Neural cell (in vitro differentiated cells): ENCODE measurements at regions not wholly inside any gene's neighbourhood (a gene's known extent, or its start where the extent isn't known, plus 50 kb on each side); places are given as distances from the start of the nearest gene placed in this dataset.

Experiments used
- H2AFZ ChIP-seq: fragments of 200-600, 300-800 bp; sonication (generic), shearing (Covaris generic); 2 replicates; pipeline ENCODE4 v1.6.0; 2014; ENCODE audit warnings: low read depth, mild to moderate bottlenecking, antibody characterized with exemption, low read length, moderate library complexity
- H3F3A ChIP-seq: fragments of 200-600 bp; shearing (Covaris generic); 2 replicates; pipeline ENCODE4 v1.6.1; 2016; ENCODE audit warnings: mild to moderate bottlenecking, moderate library complexity, mixed read lengths, antibody characterized with exemption, low read length; ENCODE audit not compliant: insufficient read depth, poor library complexity, severe bottlenecking
- H3K27ac ChIP-seq: fragments of 200-600, 300-800 bp; sonication (generic), shearing (Covaris generic); 2 replicates; pipeline ENCODE4 v1.5.1; 2014; ENCODE audit warnings: mild to moderate bottlenecking, low read length, moderate library complexity
- H3K27me3 ChIP-seq: fragments of 300-800, 200-600 bp; sonication (generic), shearing (Covaris generic); 2 replicates; pipeline ENCODE4 v1.6.0; 2014; ENCODE audit warnings: mild to moderate bottlenecking, low read depth, low read length, moderate library complexity; ENCODE audit not compliant: insufficient read depth
- H3K36me3 ChIP-seq: fragments of 300-800, 200-600 bp; sonication (generic), shearing (Covaris generic); 2 replicates; pipeline ENCODE4 v1.5.1; 2014; ENCODE audit warnings: mild to moderate bottlenecking, antibody characterized with exemption, low read length, moderate library complexity; ENCODE audit not compliant: insufficient read depth
- H3K4me2 ChIP-seq: fragments of 300-800, 200-600 bp; sonication (generic), shearing (Covaris generic); 2 replicates; pipeline ENCODE4 v1.6.0; 2014; ENCODE audit warnings: mild to moderate bottlenecking, low read length
- H3K4me3 ChIP-seq: fragments of 300-800, 200-600 bp; sonication (generic), shearing (Covaris generic); 2 replicates; pipeline ENCODE4 v1.5.1; 2014; ENCODE audit warnings: mild to moderate bottlenecking, low read length, moderate library complexity
- H3K79me2 ChIP-seq: fragments of 200-600 bp; shearing (Covaris generic); replicated peaks from 2 replicates; pipeline ENCODE4 v1.6.0; 2014; ENCODE audit warnings: mild to moderate bottlenecking, low read length, moderate library complexity; ENCODE audit not compliant: insufficient read depth
- H3K9ac ChIP-seq: fragments of 300-800, 200-600 bp; sonication (generic), shearing (Covaris generic); 2 replicates; pipeline ENCODE4 v1.6.1; 2016; ENCODE audit warnings: mild to moderate bottlenecking, low read length, mixed read lengths
- H3K9me2 ChIP-seq: fragments of 200-600 bp; shearing (Covaris generic); 2 replicates; pipeline ENCODE4 v1.6.1; 2016; ENCODE audit warnings: mild to moderate bottlenecking, low read length, mixed read lengths; ENCODE audit not compliant: insufficient read depth
- H3K9me3 ChIP-seq: fragments of 200-600, 300-800 bp; sonication (generic), shearing (Covaris generic); 2 replicates; pipeline ENCODE4 v1.6.1; 2016; ENCODE audit warnings: mild to moderate bottlenecking, mixed run types, low read length, moderate library complexity, mixed read lengths
- H4K20me1 ChIP-seq: fragments of 200-600 bp; shearing (Covaris generic); 2 replicates; pipeline ENCODE4 v1.6.1; 2016; ENCODE audit warnings: mild to moderate bottlenecking, mixed run types; ENCODE audit not compliant: insufficient read depth
- EP300 ChIP-seq: fragments of 450-650 bp; conservative IDR thresholded peaks from 2 replicates; pipeline ENCODE4 v1.6.1; 2014; ENCODE audit warnings: antibody characterized with exemption, mild to moderate bottlenecking, moderate library complexity; ENCODE audit not compliant: poor library complexity, severe bottlenecking
- EZH2 ChIP-seq: fragments of 200-600, 300-800 bp; shearing (Covaris generic), sonication (generic); IDR thresholded peaks from 2 replicates; pipeline ENCODE4 v1.6.1; 2014; ENCODE audit warnings: antibody characterized with exemption, low read length, borderline replicate concordance, mild to moderate bottlenecking; ENCODE audit not compliant: insufficient read depth, poor library complexity, severe bottlenecking
- MXI1 ChIP-seq: fragments of 450-650 bp; conservative IDR thresholded peaks from 2 replicates; pipeline ENCODE4 v1.6.1; 2014; ENCODE audit warnings: antibody characterized with exemption, mild to moderate bottlenecking; ENCODE audit not compliant: poor library complexity, severe bottlenecking
- POLR2AphosphoS5 ChIP-seq: IDR thresholded peaks from 2 replicates; pipeline ENCODE4 v1.6.1; 2012
- RAD21 ChIP-seq: fragments of 450-650 bp; conservative IDR thresholded peaks from 2 replicates; pipeline ENCODE4 v1.6.1; 2014; ENCODE audit warnings: antibody characterized with exemption, mild to moderate bottlenecking, moderate library complexity
- SMC3 ChIP-seq: fragments of 450-650 bp; conservative IDR thresholded peaks from 2 replicates; pipeline ENCODE4 v1.6.1; 2014; ENCODE audit warnings: antibody characterized with exemption, mild to moderate bottlenecking, moderate library complexity; ENCODE audit not compliant: poor library complexity
- TAF1 ChIP-seq: IDR thresholded peaks from 2 replicates; pipeline ENCODE4 v1.6.1; 2012; ENCODE audit warnings: low read depth
- TF ChIP-seq, protein P1 (sequence below): IDR thresholded peaks from 2 replicates; pipeline ENCODE4 v1.6.1; 2012; ENCODE audit warnings: borderline replicate concordance
- TF ChIP-seq, protein P2 (sequence below): fragments of 450-650 bp; IDR thresholded peaks from 2 replicates; pipeline ENCODE4 v1.5.1; 2014; ENCODE audit warnings: antibody characterized with exemption, mild to moderate bottlenecking, moderate library complexity; ENCODE audit not compliant: poor library complexity, severe bottlenecking

DNA sequence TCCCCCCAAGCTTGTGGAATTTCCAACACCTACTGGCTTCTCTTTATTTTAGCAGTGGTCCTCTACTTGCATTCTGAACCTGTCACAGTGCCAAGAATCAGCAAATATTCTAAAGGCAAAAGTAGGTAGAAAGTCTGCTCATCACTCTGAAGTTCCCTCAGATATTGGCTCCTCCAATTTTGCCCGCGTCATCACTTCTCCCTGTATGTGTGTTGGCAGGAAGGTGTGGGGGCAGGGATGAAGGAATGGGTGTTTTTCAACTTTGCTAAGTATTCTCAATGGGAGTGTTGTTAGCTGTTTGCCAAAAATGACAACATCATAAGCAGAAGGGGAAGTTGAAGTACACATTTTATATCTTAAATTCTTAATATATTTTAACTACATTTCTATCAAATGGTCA is 226.2 kb downstream of the POLR1F start:
- Histone ChIP-seq H3K27me3 (no peaks in the 10 kb centered on the region), H3K4me3 (no peak overlapping the region), H4K20me1 (no peaks in the 10 kb centered on the region), H3K9me3 (no peaks in the 10 kb centered on the region), H3K79me2 (no peaks in the 10 kb centered on the region), H2AFZ (no peak overlapping the region), H3K36me3 (no peaks in the 10 kb centered on the region), H3K4me2 (no peak overlapping the region), H3K9me2 (no peaks in the 10 kb centered on the region), H3K27ac (no peak overlapping the region), H3K9ac (no peak overlapping the region), H3F3A (no peaks in the 10 kb centered on the region)
- TF ChIP-seq, protein P1, sequence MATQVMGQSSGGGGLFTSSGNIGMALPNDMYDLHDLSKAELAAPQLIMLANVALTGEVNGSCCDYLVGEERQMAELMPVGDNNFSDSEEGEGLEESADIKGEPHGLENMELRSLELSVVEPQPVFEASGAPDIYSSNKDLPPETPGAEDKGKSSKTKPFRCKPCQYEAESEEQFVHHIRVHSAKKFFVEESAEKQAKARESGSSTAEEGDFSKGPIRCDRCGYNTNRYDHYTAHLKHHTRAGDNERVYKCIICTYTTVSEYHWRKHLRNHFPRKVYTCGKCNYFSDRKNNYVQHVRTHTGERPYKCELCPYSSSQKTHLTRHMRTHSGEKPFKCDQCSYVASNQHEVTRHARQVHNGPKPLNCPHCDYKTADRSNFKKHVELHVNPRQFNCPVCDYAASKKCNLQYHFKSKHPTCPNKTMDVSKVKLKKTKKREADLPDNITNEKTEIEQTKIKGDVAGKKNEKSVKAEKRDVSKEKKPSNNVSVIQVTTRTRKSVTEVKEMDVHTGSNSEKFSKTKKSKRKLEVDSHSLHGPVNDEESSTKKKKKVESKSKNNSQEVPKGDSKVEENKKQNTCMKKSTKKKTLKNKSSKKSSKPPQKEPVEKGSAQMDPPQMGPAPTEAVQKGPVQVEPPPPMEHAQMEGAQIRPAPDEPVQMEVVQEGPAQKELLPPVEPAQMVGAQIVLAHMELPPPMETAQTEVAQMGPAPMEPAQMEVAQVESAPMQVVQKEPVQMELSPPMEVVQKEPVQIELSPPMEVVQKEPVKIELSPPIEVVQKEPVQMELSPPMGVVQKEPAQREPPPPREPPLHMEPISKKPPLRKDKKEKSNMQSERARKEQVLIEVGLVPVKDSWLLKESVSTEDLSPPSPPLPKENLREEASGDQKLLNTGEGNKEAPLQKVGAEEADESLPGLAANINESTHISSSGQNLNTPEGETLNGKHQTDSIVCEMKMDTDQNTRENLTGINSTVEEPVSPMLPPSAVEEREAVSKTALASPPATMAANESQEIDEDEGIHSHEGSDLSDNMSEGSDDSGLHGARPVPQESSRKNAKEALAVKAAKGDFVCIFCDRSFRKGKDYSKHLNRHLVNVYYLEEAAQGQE: no peak
- TF ChIP-seq SMC3 (no peak), RAD21 (no peak), EZH2 (no peak), TAF1 (no peak)

DNA sequence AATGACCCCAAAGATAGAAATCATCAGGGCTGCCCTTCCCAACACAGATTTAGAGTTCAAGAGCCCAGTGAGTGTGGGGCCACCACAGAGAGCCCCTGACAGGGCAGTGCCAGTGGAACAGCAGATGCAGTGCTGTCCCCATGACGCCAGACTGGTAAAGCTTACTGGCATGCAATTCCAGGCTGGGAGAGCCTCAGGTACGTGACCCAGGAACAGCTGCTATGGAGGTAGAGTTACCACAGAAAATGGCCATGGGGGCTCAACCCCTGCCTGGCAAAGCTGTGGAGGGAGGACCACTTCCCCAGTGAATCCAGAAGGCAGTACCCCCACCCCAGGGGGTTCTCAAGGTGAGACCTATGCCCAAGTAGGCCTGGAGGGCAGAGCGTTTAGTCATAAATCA is 228.5 kb downstream of the POLR1F start:
- H3K27me3 ChIP-seq: no peaks in the 10 kb centered on the region
- H4K20me1 ChIP-seq: no peaks in the 10 kb centered on the region
- H3K9ac ChIP-seq: no peak overlapping the region
- no peaks in the 10 kb centered on the region for H3K79me2 ChIP-seq
- H3K9me3 ChIP-seq: no peaks in the 10 kb centered on the region
- no peaks in the 10 kb centered on the region for H3K36me3 ChIP-seq
- no peaks in the 10 kb centered on the region for H3K9me2 ChIP-seq
- H3K27ac ChIP-seq: no peak overlapping the region
- no peak overlapping the region for H2AFZ ChIP-seq
- H3K4me3 ChIP-seq: no peak overlapping the region
- no peaks in the 10 kb centered on the region for H3F3A ChIP-seq
- TF ChIP-seq EP300 (no peak), SMC3 (no peak), POLR2AphosphoS5 (no peak), EZH2 (no peak), MXI1 (no peak), RAD21 (no peak), TAF1 (no peak)
- TF ChIP-seq, protein P2, sequence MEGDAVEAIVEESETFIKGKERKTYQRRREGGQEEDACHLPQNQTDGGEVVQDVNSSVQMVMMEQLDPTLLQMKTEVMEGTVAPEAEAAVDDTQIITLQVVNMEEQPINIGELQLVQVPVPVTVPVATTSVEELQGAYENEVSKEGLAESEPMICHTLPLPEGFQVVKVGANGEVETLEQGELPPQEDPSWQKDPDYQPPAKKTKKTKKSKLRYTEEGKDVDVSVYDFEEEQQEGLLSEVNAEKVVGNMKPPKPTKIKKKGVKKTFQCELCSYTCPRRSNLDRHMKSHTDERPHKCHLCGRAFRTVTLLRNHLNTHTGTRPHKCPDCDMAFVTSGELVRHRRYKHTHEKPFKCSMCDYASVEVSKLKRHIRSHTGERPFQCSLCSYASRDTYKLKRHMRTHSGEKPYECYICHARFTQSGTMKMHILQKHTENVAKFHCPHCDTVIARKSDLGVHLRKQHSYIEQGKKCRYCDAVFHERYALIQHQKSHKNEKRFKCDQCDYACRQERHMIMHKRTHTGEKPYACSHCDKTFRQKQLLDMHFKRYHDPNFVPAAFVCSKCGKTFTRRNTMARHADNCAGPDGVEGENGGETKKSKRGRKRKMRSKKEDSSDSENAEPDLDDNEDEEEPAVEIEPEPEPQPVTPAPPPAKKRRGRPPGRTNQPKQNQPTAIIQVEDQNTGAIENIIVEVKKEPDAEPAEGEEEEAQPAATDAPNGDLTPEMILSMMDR: no peak
- TF ChIP-seq, protein P1: no peak
- H3K4me2 ChIP-seq: no peak overlapping the region
